AG09309 (cell line): ENCODE measurements at regions not wholly inside any gene's neighbourhood (a gene's known extent, or its start where the extent isn't known, plus 50 kb on each side); places are given as distances from the start of the nearest gene placed in this dataset.

ENCODE experiments used
- DNase-seq: peaks from one replicate; pipeline ENCODE4 v3.0.0-alpha.2; 2010; ENCODE audit warnings: low read depth
- H3K4me3 ChIP-seq: 2 replicates; pipeline ENCODE4 v1.5.1; 2011; ENCODE audit warnings: mild to moderate bottlenecking, low read depth, low read length, moderate library complexity; ENCODE audit not compliant: control insufficient read depth
- CTCF ChIP-seq: IDR thresholded peaks from 2 replicates; pipeline ENCODE4 v1.5.1; 2011; ENCODE audit warnings: mild to moderate bottlenecking, low read depth, low read length, inconsistent platforms; ENCODE audit not compliant: insufficient read depth, control insufficient read depth; ENCODE audit errors: missing control alignments

GRCh38 chr16:54443352-54443751 is 156.8 kb upstream of the IRX3 start:
- no peak overlapping the region for H3K4me3 ChIP-seq
- TF ChIP-seq CTCF: no peak
- DNase-seq: no peak

GRCh38 chr16:54442864-54443263 is 156.3 kb upstream of the IRX3 start:
- TF ChIP-seq CTCF: no peak
- no peak for DNase-seq
- no peak overlapping the region for H3K4me3 ChIP-seq

- DNase-seq: no peak
- H3K4me3 ChIP-seq: no peak overlapping the region
- no peak for TF ChIP-seq CTCF
Measured at GRCh38 chr16:54438469-54438868, 151.9 kb upstream of the IRX3 start.

- DNase-seq: no peak
- H3K4me3 ChIP-seq: no peak overlapping the region
- no peak for TF ChIP-seq CTCF
Measured at GRCh38 chr16:54437921-54438320, 151.3 kb upstream of the IRX3 start.

- no peak for TF ChIP-seq CTCF
- H3K4me3 ChIP-seq: no peak overlapping the region
- DNase-seq: no peak
Measured at GRCh38 chr16:54437401-54437800, 150.8 kb upstream of the IRX3 start.

- no peak for TF ChIP-seq CTCF
- H3K4me3 ChIP-seq: no peak overlapping the region
- DNase-seq: no peak
Measured at GRCh38 chr16:54436346-54436745, 149.8 kb upstream of the IRX3 start.

- no peak overlapping the region for H3K4me3 ChIP-seq
- no peak for TF ChIP-seq CTCF
- DNase-seq: no peak
Measured at GRCh38 chr16:54434859-54435258, 148.3 kb upstream of the IRX3 start.
